ENCODE measurements at regions not wholly inside any gene's neighbourhood (a gene's known extent, or its start where the extent isn't known, plus 50 kb on each side); places are given as distances from the start of the nearest gene placed in this dataset.

- TF ChIP-seq CTCF (IDR thresholded peaks at IDR 0.05; ENCODE audit: insufficient read depth, low read depth, low read length) = no peak
- no peak overlapping the region for H3K4me3 ChIP-seq (ENCODE audit: low read depth, low read length)
- DNase-seq (ENCODE audit: low read depth) = no peak
Observed at GRCh38 chr12:107164392-107164791, 71.0 kb upstream of the CRY1 start.

GRCh38 chr12:107165581-107165980, 72.2 kb upstream of the CRY1 start:
- no peak for TF ChIP-seq CTCF (IDR thresholded peaks at IDR 0.05; ENCODE audit: insufficient read depth, low read depth, low read length)

GRCh38 chr12:107167756-107168155, 74.4 kb upstream of the CRY1 start:
- no peak for DNase-seq (ENCODE audit: low read depth)
- no peak overlapping the region for H3K4me3 ChIP-seq (ENCODE audit: low read depth, low read length)
- no peak for TF ChIP-seq CTCF (IDR thresholded peaks at IDR 0.05; ENCODE audit: insufficient read depth, low read depth, low read length)

More at GRCh38 chr12:107165581-107165980, 72.2 kb upstream of the CRY1 start:
- no peak for DNase-seq (ENCODE audit: low read depth)
- H3K4me3 ChIP-seq (ENCODE audit: low read depth, low read length) = no peak overlapping the region

- no peak for TF ChIP-seq CTCF (IDR thresholded peaks at IDR 0.05; ENCODE audit: insufficient read depth, low read depth, low read length)
- DNase-seq (ENCODE audit: low read depth) = no peak
- no peak overlapping the region for H3K4me3 ChIP-seq (ENCODE audit: low read depth, low read length)
Observed at GRCh38 chr12:107169200-107169599, 75.9 kb upstream of the CRY1 start.

GRCh38 chr12:107178776-107179175, 85.4 kb upstream of the CRY1 start:
- no peak for TF ChIP-seq CTCF (IDR thresholded peaks at IDR 0.05; ENCODE audit: insufficient read depth, low read depth, low read length)
- no peak overlapping the region for H3K4me3 ChIP-seq (ENCODE audit: low read depth, low read length)
- DNase-seq (ENCODE audit: low read depth) = no peak

- DNase-seq (ENCODE audit: low read depth) = no peak
Observed at GRCh38 chr12:107179871-107180270, 86.5 kb upstream of the CRY1 start.

More at GRCh38 chr12:107179871-107180270, 86.5 kb upstream of the CRY1 start:
- H3K4me3 ChIP-seq (ENCODE audit: low read depth, low read length) = no peak overlapping the region
- no peak for TF ChIP-seq CTCF (IDR thresholded peaks at IDR 0.05; ENCODE audit: insufficient read depth, low read depth, low read length)

Measured in fibroblast of villous mesenchyme (primary cell).